HG03108 (cell line): ENCODE measurements at regions not wholly inside any gene's neighbourhood (a gene's known extent, or its start where the extent isn't known, plus 50 kb on each side); places are given as distances from the start of the nearest gene placed in this dataset.
"Not testable (repeated sequence)": the region's sequence is repeated elsewhere in the genome, so short reads cannot be mapped to it uniquely, and the experiment has no call there.

ENCODE experiments used
- ATAC-seq: cut with Tn5 transposase; IDR thresholded peaks from one replicate; pipeline ENCODE4 v1.9.1; 2021; ENCODE audit warnings: moderate library complexity; ENCODE audit not compliant: unreplicated experiment

DNA sequence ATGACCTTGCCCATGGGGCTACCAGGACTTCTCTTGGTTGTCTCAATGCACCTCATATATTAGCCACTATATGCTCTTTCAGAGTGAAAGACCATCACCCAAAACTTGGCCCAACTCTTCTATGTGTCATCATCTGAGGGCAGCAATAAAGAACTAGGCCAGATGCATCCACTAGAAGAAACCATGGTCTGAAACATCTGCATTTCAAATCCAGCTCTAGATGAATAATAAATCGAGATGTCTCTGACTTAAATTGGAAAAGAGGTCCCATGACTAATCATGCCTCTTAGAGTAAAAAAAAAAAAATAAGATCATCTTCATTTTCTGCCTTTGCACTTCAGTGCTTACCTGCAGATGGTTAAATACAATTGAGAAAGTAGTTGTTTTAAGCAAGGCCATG lies 397.6 kb upstream of the PITX2 start:
- no peak for ATAC-seq

DNA sequence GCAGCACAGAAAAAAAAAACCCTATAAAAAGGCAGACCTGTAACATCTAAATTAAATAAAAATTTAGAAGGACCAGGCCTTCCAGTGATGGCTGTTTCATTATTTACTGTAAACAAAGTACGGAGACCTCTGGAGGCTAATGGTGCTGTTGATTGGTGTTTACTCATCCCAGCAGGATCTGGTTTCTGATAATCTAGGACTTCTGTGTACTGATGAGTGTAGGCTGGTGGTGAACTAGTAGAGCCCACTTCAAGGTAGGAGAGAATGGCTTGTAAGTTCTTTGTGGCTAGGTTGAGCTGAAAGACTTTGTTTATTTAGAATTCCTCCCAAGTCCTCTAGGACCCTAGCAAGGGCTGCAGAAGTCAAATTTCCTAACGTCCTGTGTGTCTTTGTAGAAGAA lies 398.1 kb upstream of the PITX2 start:
- ATAC-seq = no peak

DNA sequence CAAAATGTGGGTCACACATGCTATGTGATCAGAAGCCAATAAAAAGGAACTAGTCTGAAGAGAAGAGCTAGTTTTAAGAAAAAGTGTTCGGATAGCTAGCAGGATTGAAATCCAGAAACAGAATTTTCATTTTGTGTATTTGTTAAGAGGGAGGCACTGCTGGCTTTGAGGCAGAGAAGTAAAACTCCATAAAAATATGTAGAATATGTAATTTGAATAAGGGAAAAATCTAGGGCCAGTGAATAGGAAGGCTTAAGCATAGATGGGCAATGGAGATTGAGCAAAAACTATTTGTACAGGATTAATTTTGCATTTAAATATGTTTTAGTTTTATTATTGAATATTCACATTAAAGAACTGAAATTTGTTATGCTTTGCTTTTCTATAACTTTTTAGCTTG lies 399.9 kb upstream of the PITX2 start:
- no peak for ATAC-seq

DNA sequence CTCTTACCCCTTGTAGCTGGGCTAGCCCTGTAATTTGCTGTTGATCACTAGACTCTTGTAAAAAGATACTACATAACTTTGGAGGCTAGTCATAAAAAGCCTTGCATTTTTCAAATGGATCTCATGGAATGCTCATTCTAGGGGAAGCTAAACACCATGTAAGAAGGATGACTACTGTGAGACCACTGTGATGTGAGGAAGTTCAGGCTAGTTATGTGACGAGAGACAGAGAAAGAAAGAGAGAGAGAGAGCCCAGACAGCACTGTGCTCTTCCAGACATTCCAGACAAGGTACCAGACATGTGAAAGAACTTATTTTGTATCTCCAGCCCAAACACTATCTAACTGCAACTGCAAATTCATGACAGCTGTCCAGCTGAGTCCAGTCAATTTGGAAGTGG lies 404.6 kb upstream of the PITX2 start:
- ATAC-seq = no peak

DNA sequence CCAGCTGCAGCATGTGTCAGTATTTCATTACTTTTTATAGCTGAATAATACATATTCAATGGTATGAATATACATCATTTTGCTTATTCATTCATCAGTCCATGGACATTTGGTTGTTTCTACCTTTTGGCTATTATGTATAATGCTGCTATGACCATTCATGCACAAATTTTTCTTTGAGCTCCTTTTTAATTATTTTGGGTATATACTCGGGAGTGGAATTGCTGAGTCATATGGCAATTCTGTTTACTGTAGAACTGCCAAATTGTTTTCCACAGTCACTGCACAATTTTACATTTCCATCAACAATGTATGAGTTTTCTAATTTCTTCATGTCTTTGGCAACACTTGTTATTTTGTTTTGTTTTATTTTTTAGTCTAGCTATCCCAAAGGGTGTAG lies 405.9 kb upstream of the PITX2 start:
- ATAC-seq = no peak

DNA sequence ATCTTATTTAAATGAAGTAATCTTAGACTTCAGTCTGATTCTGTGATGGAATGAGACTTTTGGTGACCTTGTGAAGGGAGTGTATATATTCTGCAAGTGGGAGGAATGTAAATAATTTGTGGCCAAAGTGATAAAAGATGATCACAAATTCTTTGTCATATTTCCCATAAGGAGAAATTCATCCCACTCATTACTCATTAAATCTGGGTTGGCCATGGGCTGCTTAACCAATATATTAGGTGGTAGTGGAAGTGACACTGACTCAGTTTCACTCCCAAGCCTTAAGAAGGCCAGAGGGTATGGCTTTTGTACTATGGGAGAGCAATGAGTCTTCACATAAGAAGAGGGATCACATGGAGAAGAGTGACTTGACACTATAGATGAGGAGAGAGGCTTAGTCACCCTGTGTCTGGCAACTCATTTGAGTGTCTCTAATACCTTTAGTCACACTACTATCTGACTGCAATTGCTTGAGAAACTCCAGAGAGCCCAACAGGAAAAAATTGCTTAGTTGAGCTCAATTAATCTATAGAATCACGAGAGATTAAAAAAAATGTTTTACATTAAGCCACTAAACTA lies 408.2 kb upstream of the PITX2 start:
- ATAC-seq = no peak

DNA sequence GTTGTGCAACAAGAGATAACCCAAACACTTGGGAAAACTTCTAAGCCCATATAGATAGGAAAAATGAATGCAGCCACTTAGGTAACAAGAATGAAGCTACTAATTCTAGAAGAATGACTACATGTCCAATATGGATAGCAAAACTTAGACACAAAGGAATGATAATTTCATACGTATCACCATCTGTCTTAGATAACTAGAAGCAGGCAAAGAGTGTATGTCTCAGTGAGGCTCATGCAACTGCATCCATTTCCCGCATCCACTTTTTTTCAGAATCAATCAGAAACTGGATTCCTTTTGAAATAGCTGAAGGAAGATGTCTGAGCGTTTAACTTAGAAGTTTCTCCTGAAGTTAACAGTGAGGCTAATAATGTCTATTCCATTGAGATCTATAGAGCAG lies 408.7 kb upstream of the PITX2 start:
- ATAC-seq = no peak

DNA sequence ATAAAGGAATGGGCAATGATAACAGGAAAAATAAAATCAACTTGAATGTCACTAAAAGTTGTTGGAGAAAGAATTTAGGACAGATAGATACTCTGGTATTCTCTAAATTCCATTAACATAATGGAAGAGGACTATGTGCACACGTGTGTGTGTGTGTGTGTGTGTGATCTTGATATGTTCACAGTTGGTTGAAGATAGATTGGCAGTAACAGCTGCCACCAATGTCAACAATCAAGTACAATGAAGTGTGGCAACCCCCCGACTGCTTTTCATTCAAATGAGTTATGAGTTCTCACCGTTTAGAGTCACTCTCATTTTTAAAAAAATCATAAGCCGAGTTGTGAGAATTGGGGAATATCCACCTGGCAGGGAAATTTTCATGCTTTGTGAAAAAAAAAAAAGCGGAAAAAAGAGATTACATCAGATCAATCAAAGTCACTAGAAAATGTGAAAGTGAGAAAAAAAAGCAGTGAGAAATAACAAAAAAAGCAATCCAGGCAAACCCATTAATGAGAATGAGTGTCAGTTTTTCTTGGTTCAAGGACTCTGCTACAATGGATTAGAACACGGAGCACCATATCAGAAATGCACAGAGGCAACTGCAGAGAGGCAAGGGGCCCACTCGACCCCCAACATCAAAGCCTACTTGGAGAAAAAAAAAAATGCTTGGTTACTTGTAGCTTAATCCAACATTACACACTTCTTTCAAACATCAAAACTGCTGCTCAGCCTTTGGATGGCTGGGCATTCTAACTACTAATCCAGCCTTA lies 414.9 kb upstream of the PITX2 start:
- ATAC-seq = no peak

DNA sequence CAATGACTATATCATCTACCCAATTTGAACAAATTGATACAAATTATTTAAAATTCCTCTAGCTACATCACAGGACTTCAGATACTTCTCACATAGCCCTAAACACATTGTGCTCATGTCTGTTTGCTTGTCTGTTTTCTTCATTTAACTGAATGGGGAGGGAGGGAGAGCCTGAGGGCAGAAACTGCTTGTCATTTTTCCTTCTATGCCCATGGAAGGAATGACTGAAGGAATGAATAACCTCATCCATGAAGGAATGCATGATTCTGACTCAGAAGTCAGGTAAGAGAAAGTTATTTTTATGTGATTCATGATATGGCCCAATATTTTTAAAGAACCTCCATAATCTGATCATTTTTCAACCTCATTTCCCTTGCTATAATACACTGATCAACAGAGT lies 418.0 kb upstream of the PITX2 start:
- ATAC-seq = no peak

DNA sequence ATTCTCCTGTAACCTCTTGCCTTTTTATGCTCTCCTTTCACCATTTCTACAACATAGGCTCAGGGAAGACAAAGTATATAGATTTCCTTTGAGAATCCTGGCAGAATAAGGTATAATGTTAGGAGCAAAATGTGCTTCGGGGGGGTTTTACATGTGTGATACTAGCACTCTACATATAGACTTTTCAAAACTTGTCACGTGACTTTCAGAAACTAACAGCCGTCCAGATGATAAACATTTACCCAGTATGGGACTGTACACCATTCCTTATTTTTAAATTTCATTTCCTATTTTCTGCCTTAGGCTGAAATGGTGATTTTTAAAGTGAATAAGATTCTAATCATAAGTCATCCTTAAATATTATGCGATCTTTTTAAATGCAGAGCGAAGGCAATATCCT lies 420.4 kb upstream of the PITX2 start:
- ATAC-seq = no peak

DNA sequence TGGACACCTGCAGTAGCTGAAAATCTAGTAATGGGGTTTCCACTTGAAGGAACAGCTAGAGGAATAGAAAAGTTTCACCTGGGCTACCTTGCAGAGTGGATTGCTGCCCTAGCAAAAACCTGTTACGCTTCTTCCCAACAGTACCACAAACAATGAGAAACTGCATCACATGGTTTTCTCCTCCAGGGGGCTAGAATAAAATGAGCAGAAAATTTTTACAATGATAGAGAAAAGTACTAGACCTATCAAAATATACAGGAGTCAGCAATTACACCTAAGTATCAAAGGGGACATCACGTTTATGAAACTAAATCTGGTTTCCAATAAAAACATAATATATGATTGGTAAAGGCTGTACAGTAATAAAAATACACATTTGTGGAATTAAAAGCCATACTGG lies 423.1 kb upstream of the PITX2 start:
- no peak for ATAC-seq

DNA sequence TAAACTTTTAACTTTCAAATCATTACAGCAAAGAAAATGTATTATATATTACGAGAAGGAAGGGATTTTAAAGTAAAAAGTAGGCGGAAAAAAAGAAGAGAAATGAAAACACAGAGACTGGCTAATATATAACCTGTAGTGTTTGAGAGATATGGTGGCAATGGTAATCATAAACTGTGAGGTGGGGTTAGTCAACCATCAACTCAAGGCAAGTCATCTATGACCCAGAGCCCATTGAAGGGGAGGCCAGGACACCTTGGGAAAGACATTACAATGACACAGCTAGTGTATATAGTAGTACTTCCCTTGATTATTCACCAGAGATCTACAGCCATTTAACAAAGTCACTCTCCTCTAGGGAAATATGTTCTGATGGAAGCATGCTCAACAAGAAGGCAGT lies 423.9 kb upstream of the PITX2 start:
- ATAC-seq = no peak

DNA sequence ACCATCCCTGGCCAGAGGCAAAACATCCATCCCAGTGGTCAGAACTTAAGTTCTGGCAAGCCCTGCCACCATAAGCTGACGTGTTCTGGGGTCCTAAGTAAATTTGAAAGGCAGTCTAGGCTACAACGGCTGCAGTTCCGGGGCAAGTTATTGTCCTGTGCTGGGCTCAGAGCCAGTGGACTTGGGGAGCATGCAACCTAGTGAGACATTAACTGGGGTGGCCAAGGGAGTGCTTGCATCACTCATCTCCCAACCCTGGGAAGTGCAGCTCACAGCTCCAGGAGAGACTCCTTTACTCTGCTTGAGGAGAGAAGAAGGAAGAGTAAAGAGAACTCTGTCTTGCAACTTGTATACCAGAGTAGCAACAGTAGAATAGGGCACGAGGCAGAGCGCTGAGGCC lies 425.4 kb upstream of the PITX2 start:
- ATAC-seq = no peak

DNA sequence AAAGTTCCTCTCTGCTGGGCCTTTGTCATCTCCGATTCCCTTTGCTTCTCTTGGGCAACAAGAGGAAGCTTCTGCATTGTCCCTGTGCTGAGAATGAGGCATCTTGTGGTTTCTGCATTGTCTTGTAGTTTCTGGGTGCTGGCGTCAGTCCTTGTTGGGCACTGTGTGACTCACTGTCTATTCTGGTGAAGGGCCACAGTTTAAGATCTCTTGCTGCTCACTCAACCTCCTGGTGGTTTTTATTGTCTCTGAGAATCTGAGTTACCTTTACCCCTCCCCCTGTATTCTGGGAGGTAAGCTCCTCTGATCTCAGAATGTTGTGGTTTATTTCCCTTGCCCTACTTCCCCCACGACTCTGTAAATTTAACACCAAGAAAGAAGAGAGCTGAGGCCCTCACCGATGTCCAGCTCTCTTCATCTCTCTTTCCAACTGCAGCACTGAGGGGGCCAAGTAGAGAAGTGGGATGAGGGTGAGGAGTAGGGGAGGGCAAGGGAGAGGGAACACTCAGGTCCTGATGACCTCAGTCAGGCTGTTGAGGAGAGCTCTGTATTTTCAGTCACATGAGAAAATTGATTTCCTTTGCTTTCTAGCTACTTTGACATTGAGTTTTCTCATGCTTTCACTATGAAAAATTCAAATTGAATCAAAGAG lies 441.6 kb upstream of the PITX2 start:
- ATAC-seq = no peak

DNA sequence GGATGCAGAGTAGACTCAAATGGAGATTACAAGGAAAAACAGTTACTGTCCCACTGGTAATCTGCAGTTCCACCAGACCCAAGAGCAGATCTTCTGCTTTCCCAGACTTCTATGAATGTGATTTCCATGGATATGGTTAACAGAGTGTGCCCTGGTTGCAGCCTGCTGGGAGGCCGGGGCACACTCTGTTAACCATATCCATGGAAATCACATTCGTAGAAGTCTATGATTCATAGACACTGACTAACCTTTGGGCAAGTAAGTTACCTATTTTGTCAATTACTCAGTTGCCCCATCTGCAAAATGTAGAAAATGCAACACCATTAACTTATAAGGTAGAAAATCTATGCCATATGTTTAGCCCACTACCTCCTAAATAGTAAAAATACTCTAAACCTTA lies 443.1 kb upstream of the PITX2 start:
- no peak for ATAC-seq

DNA sequence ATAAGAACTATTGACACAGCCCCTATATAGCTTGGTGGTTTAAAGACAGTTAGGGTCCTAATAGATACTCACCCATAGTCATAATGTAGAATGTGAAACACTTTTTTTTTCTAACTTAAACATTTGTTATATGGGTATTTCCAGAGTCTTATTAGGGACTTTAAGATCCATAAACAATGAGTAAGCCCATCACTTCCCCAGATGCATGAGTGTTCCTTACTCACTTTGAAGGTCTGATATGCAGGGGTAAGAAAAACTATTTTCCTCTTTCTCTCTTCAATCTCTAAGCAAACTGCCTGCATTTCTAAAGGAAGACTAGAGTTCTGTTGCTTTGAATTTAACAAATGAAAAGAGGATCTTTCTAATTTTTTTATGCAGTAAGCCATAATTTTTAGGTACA lies 443.6 kb upstream of the PITX2 start:
- ATAC-seq = no peak

DNA sequence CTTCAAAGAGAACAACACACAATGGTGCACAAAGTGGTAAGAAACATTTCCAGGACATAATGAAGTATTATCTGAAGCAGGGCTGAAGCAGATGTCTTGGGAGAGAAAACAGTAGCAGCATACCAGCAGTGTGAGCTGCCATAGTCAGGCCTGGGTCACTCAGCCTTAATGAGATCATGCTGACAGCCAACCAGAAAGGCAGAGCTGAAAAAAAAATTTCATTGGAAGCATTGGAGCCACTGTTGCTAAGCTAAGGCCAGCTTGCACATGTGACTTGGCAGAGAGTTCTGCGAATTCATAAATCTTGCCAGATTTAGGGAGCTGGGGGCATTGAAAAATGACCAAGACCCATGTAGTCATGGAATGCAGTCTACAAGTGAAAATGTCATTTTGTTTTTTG lies 444.0 kb upstream of the PITX2 start:
- no peak for ATAC-seq

DNA sequence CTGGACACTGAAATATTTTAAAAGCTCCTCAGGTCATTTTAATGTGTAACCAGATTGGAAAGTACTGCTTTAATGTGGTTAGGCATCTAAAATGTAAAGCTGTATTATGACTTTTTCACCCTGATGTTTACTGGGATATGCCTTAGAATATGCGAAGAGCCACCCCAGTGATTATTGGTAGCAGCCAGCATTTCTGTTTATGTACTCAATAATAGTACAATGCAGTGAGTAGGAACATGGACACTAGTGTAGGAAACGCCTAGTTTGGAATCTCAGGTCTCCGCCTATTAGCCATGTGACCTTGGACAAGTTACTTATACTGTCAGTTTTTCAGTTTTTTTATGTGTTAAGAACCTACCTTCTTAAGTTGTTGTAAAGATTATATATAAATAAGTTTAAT lies 446.0 kb upstream of the PITX2 start:
- no peak for ATAC-seq

DNA sequence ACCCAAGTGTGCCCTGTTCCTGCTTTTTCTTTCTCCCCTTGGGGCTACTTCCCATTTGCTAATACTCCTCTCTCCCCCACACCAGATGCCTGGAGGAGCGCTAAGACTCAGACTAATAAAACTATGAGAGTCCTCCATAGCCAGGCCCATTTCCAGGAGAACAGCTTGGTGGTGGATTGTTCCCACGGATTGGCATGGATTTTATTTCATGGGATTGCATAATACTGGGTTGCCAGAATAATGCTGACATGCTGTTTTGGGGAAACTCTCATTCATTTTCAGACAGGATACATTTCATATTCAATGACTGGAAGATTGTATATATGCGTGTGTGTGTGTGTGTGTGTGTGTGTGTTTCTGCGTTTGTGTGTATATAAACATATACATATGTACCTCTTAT lies 447.5 kb upstream of the PITX2 start:
- no peak for ATAC-seq

DNA sequence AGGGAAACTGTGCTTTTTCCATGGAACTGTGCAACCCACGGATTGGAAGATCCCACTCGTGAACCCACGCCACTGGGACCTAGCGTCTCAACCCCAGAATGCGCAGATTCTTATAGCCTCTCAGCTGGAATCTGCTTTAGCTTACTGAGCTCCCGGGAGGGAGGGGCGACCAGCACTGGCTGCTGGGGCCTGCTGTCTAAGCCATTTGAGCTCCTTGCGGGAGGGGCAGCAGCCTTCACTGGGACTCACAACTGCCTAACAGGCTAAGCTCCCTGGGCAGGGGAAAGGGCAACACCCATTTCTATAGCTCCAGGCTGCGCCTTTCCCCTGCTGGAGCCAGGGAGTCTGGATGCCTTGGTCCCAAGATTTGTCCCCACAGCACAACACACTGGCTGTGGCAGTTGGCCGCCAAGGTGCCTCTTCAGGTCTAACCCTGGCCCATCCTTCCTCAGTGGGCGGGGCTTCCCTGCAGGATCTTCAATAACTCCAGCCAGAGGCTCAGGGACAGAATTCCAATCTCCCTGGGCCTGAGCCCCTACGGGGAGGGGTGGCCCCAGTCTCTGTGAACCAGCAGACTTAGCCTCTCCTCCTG lies 451.7 kb upstream of the PITX2 start:
- ATAC-seq = no peak

DNA sequence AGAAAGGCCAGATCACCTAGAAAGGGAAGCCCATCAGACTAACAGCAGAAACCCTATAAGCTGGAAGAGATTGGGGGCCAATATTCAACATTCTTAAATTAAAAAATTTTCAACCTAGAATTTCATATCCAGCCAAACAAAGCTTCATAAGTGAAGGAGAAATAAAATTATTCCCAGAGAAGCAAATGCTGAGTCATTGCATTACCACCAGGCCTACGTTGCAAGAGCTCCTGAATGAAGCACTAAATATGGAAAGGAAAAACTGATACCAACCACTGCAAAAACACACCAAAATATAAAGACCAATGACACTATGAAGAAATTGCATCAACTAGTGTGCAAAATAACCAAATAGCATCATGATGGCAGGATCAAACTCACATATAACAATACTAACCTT lies 453.4 kb upstream of the PITX2 start:
- ATAC-seq = not testable (repeated sequence)

DNA sequence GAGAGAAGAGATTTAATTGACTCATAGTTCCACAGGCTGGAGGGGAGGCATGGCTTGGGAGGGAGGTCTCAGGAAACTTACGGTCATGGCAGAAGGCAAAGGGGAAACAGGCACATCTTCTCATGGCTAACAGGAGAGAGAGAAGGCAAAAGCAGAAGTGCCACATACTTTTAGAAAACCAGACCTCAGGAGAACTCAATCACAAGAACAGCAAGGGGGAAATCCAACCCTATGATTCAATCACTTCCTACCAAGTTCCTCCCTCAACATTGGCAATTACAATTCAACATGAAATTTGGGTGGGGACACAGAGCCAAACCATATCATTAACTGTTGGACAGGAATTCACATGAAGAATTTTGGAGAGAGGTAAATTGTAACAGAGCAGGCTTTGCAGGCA lies 485.3 kb upstream of the PITX2 start:
- no peak for ATAC-seq
